Glomerular endothelial cell (primary cell): ENCODE measurements at regions not wholly inside any gene's neighbourhood (a gene's known extent, or its start where the extent isn't known, plus 50 kb on each side); places are given as distances from the start of the nearest gene placed in this dataset.

Experiments
- DNase-seq: peaks from one replicate; pipeline ENCODE4 v3.0.0-alpha.2; 2011; ENCODE audit warnings: low read depth, low spot score; ENCODE audit errors: extremely low read depth

DNA sequence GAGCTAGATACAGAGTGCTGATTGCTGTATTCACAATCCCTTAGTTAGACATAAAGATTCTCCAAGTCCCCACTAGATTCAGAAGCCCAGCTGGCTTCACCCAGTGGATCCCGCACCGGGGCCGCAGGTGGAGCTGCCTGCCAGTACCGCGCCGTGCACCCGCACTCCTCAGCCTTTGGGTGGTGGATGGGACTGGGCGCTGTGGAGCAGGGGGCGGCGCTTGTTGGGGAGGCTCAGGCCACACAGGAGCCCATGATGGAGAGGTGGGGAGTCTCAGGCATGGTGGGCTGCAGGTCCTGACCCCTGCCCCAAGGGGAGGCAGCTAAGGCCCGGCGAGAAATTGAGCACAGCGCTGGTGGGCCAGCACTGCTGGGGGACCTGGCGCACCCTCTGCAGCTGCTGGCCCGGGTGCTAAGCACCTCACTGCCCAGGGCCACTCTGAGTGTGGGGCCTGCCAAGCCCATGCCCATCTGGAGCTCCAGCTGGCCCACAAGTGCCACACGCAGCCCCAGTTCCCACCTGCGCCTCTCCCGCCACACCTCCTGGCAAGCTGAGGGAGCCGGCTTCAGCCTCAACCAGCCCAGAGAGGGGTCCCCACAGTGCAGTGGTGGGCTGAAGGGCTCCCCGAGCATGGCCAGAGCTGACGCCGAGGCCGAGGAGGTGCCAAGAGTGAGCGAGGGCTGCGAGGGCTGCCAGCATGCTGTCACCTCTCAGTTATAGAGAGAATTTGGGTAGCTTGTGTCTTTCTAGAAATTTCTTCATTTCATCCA lies 417.6 kb downstream of the METTL15 start:
- DNase-seq, result no peak

DNA sequence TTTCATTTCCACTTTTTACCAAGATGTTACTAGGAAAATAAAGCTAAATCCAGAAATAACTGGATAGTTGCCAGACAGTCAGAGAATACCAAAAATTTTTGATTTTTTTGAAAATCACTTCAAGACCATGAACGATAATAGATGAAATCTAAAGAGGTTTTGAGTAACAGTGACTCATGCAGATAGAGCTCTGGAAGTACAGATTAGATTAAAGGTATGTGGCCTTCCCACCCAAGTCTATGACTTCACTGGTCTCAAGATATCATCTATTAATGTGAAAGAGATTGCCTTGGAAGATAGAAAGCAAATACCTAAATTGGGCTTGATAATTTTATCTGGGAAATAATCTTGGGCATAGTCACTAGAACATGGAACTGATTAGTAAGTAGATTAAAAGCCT lies 415.9 kb downstream of the METTL15 start:
- no peak for DNase-seq

DNA sequence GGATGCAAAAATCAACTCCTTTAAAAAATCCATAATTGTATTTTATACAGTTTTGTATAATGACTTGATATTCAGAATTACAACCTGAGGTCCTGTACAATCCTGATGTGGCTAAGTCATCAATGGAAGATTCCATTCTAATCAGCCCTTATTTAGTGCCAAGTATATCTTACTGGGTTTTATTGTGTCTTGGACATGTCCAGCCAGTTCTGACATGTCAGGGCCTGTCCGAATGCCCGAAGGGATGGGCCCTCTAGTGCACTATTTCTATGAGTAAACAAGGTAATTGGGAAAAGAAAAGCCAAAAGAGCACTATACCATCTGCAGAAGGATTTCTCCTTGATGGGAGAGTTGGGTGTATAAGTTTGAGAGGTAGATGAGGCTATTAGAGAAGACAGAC lies 412.9 kb downstream of the METTL15 start:
- no peak for DNase-seq

DNA sequence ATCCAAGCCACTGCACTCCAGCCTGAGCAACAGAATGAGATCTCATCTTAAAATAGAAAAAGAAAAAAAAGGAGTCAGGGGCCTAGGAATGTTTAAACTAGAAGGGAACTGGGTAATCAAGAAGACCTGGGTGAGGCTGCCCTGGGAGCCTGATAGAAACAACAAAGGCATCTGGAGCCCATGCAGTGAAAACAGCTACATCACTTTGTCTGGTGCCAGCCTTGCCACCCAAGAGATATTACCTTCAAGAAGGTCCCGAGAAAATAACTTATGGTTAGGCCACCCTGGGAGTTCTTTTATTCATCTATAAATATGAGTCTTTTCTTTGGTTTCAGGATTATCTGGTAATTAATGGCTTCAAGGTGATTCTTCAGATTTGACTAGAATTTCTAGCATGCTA lies 412.1 kb downstream of the METTL15 start:
- no peak for DNase-seq

DNA sequence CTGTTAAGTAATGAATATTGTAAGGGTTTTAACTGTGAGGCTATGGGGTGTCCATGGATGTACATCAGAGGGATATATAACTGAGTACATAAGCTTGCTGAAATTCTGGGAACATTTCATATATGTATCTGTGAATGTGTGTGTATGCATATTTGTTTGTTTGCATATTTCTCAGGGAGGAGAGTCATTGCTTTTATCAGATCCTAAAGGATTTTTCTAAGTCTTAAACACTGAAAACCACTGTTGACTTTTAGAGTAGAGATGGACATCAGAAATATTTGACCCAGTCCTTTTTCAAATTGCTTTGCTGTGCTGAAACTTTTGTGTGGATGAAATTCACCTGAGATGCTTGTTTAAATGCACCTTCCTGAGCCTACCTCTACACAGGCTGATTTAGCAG lies 410.6 kb downstream of the METTL15 start:
- no peak for DNase-seq

DNA sequence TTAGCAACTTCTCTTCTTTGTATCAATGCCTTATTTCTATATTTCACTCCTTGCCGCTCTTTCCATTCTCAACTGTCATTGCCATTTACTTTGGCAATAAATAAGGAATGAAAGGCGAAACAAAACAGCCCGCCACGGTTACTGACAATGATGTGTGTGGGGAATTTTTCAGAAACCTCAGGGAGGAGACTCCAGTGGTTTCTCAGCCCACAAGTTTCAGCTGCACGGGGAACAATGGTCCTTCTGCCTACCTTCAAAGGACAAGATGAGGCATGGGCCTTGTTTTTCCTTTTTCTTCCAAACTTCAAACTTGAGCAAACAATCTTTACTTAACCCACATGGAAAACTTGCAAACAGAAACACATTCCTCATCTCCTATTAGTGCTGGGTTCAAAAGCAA lies 409.4 kb downstream of the METTL15 start:
- DNase-seq, result no peak

DNA sequence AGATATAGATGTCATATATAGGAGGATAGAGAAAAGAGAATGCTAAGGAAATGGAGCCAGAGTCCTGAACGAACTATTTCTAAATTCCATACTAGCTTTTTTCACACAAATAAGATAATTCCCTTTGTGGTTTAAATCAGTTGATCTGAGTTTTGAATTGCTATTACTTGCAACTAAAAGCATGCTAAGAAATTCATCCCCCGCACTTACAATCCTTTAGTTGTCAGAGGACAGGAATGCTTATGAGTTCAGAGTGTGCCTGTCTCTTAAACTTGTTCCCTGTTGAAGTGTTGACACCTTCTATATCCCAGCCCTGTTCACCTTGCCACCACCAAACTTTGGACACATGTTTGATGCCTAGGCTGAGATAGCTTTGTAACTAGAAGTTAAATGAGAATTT lies 406.2 kb downstream of the METTL15 start:
- no peak for DNase-seq

DNA sequence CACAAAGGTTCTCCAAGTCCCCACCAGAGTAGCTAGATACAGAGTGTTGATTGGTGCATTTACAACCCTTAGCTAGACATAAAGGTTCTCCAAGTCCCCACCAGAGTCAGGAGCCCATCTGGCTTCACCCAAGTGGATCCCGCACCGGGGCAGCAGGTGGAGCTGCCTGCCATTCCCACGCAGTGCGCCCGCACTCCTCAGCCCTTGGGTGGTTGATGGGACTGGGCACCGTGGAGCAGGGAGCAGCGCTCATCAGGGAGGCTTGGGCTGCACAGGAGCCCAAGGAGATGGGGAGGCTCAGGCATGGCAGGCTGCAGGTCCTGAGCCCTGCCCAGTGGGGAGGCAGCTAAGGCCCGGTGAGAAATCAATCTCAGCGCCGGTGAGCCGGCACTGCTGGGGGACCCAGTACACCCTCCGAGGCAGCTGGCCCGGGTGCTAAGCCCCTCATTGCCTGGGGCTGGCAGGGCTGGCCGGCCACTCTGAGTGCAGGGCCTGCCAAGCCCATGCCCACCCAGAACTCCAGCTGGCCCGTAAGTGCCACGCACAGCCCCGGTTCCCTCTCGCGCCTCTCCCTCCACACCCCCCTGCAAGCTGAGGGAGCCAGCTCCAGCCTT lies 404.1 kb downstream of the METTL15 start:
- no peak for DNase-seq

DNA sequence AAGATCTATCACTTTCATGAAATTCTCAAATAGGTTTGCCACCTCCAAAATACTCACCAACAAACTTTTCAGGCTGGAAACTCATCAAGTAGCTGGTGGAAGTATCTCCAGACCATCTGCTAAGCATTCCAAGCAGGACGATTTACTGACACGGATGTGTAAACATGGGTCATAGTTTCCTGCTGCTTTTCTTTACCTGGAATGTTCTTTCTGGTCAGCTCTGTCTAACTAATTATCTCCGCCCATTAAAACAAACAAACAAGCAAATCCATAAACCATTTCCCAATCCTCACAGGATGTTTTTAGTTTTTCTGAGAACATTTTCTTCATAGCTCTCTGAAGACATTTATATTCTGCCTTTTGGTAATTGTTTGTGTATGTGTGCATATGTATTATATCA lies 397.0 kb downstream of the METTL15 start:
- no peak for DNase-seq

DNA sequence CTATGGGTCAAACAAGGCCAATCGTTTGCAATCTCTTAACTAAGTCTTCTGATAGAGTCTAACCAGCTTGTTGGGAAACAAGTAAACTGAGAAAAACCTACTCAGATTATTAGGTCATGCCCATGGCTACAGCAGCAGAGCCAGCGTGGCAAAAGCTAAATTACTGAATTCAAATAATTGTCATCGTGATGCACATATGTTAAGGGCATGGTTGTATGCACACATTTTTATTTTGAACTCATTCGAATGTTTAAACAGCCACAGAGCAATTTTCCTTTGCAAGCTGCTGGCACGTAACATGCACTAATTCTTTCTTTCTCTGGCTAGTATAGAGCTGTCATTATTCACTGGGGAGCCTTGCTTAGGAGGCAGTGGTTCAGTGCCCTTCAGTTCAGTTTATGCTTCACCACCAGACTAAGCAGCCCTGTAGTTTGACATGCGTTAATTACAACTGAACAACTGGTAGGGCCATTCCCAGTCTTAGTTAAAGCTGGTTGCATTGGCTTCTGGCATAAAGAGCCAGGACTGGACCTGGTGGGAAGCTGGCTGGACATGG lies 396.4 kb downstream of the METTL15 start:
- DNase-seq, result no peak

DNA sequence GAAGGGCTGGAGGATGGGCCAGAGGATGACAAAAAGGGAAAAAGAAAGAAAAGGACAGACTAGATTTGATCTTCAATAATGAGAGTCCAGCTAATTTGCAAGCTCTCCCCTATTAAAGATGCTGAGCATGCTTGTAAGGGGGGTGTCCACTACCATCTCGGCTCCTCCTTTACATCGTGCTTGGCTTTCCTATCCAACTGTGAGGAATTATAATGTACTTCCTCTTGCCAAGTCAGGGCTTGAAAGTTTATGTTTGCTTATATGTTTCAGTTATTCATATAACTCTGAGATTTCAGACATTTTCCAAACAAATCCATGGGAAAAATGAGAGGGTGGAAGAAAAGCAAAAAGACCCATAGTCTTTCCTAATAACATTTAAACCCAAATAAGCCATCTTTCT lies 387.1 kb downstream of the METTL15 start:
- no peak for DNase-seq

DNA sequence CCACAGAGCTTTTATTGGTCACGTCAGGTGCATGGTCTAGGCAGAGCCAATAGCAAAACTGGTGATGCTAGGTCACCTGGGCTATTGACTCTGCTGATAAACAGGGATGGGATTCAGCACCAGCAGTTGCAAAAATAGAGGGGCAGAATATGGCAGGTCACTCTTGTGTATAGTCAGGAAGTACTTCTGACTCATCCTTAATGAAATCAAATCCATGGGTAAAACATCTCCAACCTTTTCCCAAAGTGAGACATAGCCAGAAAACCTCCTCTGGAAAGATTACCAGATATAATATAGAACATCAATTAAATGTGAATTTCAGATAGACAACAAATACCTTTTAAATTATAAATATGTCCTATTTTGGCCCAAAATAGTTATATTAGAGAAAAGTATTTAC lies 383.2 kb downstream of the METTL15 start:
- DNase-seq, result no peak

DNA sequence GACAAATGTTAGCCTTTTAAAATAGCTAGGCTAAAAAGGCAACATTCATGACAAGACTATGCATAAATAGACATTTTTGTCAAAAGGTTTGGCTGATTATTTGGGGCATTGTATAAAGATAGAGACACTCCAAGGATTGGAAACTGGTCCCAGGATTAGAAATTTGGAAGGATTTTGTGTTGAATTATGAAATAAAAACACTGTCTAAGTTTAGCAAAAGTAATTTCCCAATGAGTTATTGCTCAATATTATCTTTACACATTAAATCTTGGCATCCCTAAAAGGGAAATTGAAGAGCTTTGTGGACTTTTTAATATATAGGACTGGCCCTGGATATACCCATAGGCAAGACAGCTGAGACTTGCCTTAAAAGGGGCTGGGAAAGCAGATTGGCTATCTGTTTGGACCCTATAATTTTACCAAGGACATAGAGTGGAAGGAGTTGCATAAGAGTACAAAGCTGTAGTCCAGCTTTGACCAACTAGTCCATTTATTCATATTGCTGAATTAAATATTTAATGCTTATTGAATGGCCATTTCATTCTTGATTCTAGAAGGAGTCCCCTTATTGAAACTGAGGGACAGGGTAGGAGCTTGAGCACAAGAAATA lies 382.7 kb downstream of the METTL15 start:
- DNase-seq, result no peak

DNA sequence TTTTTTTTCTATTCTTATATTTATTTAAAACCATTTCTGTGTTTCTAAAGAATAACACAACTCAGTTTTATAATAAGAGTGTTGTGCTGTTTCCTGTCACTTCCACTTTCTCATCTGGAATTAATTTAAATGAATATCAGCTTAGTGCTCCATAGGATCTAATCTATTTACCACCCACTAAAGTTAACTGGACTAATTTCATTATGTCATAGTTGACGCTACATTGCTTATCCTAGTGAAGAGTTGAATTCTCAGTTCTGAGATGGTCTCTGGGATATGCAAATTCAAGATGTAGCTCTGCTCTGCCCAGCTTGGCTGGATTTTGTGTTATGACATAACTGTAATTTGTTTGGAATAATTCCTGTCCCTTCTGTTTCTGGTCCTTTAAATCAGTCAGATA lies 380.1 kb downstream of the METTL15 start:
- no peak for DNase-seq

DNA sequence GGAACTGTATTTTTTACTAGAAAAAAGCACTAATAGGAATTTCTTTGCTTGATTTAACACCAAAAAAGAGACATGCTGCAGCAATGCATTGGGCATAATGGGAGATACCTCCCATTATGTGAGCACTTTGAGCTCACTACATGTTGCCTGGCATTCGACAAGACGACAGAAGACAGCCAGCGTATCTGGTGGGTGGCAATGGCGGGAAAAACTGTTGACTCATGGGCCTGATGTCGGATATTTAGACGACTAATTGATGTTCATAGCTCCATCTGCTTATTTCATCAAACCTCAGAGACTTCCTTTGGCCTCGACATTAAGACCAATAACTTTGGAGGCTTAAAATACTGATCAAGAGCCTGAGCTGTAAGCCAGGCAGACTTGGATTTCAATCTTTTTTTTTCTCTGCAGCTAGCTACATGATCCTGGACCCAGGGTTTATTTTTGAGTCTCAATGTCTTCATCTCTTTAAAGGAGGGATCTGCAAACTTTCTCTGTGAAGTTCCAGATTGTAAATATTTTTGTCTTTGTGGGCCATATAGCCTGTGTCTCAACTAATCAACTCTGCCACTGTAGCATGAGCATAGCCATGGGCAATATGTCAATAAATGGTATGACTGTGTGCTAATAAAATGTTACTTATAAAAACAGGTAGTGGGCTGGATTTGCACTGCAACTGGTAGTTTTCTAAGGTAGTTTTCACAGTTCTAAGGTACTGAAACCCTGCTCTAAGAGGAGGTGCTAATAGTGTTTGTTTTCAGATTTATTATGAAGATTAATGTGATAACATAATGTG lies 375.1 kb downstream of the METTL15 start:
- no peak for DNase-seq

DNA sequence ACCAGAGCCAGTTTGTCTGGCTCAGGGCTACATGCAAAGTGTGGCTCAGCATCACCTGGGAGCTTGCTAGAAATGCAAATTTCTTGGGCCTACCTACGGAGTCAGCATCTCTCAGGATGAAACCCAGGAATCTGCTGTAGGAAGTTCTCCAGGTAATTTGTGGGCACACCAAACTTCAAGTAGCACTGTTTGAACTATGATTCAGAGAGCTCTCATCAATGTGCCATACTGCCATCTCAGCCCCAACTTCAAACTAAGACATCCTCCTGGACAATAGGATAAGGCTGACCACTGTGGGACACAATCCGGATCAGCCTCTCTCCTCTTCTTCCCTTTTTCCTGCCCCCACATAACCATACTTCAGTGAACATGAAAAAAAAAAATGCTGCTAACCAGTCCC lies 374.5 kb downstream of the METTL15 start:
- no peak for DNase-seq

DNA sequence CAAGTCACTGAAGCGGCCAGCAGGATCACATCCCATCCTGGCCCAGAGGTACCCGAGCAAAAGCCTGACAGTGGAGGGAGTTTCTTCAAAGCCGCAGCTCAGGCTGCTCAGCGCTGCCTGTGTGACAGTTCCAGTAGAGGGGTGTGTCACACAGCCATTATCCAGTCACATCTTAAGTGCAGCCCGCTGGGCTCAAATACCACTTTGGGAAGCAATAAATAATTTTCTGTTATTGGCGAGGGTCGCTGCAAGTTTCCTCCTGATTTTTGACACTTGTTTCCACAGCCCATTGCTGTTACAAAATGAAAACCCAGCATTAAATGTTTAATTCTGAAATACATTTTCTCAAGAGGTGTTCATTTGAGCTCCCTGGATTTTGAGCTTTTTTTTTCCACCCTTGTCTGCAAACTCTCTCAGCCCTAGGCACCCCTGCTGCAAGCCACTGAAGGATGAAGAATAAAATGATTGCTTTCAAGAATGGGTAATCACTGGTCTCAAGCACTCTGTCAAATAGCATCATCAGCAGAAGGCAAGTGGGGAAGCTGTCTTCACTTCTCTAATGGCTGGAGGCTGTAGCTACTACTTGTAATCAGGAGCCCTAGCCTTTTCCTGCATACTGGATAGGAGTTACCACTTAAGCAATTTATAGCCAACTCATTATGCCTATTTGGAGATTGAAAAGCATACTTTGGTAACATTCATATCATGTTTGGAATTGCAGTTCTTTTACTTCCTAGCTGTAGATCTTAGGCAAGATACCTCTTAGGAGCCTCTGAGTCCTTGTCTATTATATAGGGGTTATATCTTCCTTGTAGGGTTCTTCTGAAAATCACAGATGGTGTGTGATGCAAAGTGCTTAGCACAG lies 373.7 kb downstream of the METTL15 start:
- DNase-seq, result no peak

DNA sequence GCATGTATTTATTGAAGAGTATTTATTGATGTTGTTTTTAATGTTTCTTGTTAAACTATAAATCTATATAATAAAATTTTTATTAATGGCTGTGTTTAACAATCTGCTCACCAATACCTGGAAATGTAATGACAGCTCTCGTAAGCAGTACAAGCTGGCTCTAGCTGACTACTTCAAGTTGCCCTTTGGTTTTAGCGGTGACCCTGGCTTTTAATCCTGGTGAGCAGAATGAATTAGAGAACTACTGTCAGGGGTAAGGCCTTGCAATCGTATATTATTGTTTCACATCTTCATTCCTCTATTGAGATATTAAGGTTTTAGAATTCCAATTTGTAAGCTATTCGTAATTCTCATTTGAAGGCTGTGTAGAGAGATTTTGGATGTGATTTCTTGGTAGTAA lies 372.2 kb downstream of the METTL15 start:
- no peak for DNase-seq

DNA sequence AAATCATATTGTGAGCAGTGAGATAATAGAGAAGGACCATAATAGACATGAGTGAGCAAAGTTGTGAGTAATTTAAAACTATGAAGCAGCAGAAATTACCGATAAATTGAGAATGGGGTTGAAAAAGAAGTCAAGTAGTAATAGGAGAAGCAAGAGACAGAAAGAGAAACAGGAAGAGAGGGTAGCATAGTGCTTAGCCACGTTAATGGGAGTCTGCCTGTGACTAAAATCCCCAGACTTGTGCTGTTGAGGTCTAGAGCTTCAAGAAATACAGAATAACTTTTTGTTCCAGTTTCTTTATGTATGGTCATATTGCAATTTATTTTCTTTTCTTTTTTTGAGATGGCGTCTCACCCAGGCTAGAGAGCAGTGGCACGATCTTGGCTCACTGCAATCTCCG lies 368.7 kb downstream of the METTL15 start:
- no peak for DNase-seq

DNA sequence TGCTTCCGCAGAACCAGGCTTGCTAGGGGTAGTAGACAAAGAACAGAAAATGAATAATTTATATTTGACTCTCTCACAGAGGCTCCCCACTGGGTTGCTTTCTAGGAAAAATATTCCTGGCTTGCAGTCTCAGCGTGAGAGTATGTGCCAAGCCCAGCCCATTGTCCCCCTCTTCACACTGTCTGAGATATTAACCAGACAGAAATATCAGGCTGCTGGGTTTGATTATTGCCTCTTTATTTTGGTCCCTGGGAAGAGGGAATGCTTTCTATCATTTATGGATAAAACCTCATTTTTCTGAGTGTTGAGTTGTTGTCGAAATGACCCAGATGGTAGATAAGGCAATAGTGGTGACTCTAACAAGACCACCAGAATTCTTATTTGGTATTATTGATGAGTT lies 367.9 kb downstream of the METTL15 start:
- DNase-seq, result no peak
